ENCODE measurements at regions not wholly inside any gene's neighbourhood (a gene's known extent, or its start where the extent isn't known, plus 50 kb on each side); places are given as distances from the start of the nearest gene placed in this dataset.
"Not testable (repeated sequence)": the region's sequence is repeated elsewhere in the genome, so short reads cannot be mapped to it uniquely, and the experiment has no call there.

- DNase-seq (ENCODE audit: low read depth); in situ Hi-C loops (cut with HindIII; ENCODE audit: low pct_unique_long_range_greater_than_20kb, low sequenced_read_pairs): not testable (repeated sequence)
Observed at GRCh38 chr2:91422102-91422501, 2730.6 kb downstream of the RPIA start.

GRCh38 chr2:91427148-91427547 is 2735.7 kb downstream of the RPIA start:
- DNase-seq (ENCODE audit: low read depth); in situ Hi-C loops (cut with HindIII; ENCODE audit: low pct_unique_long_range_greater_than_20kb, low sequenced_read_pairs): not testable (repeated sequence)

- DNase-seq (ENCODE audit: low read depth); in situ Hi-C loops (cut with HindIII; ENCODE audit: low pct_unique_long_range_greater_than_20kb, low sequenced_read_pairs): not testable (repeated sequence)
Observed at GRCh38 chr2:91441932-91442245, 2750.4 kb downstream of the RPIA start.

- in situ Hi-C loops (cut with HindIII; ENCODE audit: low pct_unique_long_range_greater_than_20kb, low sequenced_read_pairs), result no loop called here
- DNase-seq (ENCODE audit: low read depth), result no peak
Observed at GRCh38 chr2:91442246-91442905, 2750.9 kb downstream of the RPIA start.

DNA sequence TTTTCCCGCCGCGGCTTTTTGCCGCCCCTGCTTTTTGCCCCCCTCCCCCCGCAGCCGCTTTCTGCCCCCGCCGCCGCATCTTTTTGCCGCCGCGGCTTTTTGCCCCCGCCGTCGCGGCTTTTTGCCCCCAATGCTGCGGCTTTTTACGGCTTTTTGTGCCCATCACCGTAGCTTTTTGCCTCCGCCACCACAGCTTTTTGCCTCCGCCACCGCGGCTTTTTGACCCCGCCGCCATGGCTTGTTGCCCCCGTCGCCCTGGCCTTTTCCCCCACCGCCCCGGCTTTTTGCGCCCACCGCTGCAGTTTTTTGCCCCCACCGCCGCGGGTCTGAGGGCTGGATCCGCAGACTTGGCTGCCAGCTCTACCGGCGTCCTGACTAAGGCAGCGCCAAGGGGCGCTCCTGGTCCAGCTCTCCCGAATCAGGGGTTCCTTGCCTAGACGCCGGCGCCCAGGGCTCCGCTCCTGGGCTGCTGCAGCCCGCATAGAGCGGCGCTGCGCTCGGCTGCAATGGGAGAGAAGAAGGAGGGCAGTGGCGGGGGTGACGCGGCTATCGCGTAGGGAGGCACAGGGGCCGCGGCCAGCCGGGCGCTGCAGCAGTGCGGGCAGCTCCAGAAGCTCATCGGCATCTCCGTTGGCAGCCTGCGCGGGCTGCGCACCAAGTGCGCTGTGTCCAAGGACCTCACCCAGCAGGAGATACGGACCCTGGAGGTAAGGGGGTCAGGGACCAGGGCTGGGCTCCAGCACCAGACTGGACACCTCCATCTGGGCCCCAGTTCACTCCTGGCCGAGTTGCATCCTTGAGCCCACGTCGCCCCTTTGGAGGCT is 2751.6 kb downstream of the RPIA start:
- in situ Hi-C loops (cut with HindIII; ENCODE audit: low pct_unique_long_range_greater_than_20kb, low sequenced_read_pairs); DNase-seq (ENCODE audit: low read depth): not testable (repeated sequence)

- in situ Hi-C loops (cut with HindIII; ENCODE audit: low pct_unique_long_range_greater_than_20kb, low sequenced_read_pairs), result not testable (repeated sequence)
Observed at GRCh38 chr2:91443730-91444115, 2752.2 kb downstream of the RPIA start.

GRCh38 chr2:91445705-91446104 is 2754.2 kb downstream of the RPIA start:
- DNase-seq (ENCODE audit: low read depth); in situ Hi-C loops (cut with HindIII; ENCODE audit: low pct_unique_long_range_greater_than_20kb, low sequenced_read_pairs): not testable (repeated sequence)

More at GRCh38 chr2:91443730-91444115, 2752.2 kb downstream of the RPIA start:
- DNase-seq (ENCODE audit: low read depth), result not testable (repeated sequence)

DNA sequence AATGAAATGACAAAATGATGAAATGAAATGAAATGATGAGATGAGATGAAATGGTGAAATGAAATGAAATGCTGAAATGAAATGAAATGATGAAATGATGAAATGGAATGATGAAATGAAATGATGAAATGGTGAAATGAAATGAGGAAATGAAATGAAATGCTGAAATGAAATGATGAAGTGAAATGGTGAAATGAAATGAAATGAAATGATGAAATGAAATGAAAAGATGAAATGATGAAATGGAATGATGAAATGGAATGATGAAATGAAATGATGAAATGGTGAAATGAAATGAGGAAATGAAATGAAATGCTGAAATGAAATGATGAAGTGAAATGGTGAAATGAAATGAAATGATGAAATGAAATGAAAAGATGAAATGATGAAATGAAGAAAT is 2755.0 kb downstream of the RPIA start:
- in situ Hi-C loops (cut with HindIII; ENCODE audit: low pct_unique_long_range_greater_than_20kb, low sequenced_read_pairs), result not testable (repeated sequence)

DNA sequence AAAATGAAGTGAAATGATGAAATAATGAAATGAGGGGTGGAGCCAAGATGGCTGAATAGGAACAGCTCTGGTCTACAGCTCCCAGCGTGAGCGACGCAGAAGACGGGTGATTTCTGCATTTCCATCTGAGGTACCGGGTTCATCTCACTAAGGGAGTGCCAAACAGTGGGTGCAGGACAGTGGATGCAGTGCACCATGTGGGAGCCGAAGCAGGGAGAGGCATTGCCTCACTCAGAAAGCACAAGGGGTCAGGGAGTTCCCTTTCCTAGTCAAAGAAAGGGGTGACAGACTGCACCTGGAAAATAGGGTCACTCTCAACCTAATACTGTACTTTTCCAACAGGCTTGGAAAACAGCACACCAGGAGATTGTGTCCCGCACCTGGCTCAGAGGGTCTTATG is 2755.4 kb downstream of the RPIA start:
- DNase-seq (ENCODE audit: low read depth); in situ Hi-C loops (cut with HindIII; ENCODE audit: low pct_unique_long_range_greater_than_20kb, low sequenced_read_pairs): not testable (repeated sequence)

More for the DNA sequence above, 2755.0 kb downstream of the RPIA start:
- DNase-seq (ENCODE audit: low read depth), result not testable (repeated sequence)

GRCh38 chr2:91447508-91447907 is 2756.0 kb downstream of the RPIA start:
- in situ Hi-C loops (cut with HindIII; ENCODE audit: low pct_unique_long_range_greater_than_20kb, low sequenced_read_pairs); DNase-seq (ENCODE audit: low read depth): not testable (repeated sequence)

GRCh38 chr2:91462292-91462691 is 2770.8 kb downstream of the RPIA start:
- in situ Hi-C loops (cut with HindIII; ENCODE audit: low pct_unique_long_range_greater_than_20kb, low sequenced_read_pairs); DNase-seq (ENCODE audit: low read depth): not testable (repeated sequence)

GRCh38 chr2:91463007-91463406 is 2771.5 kb downstream of the RPIA start:
- DNase-seq (ENCODE audit: low read depth); in situ Hi-C loops (cut with HindIII; ENCODE audit: low pct_unique_long_range_greater_than_20kb, low sequenced_read_pairs): not testable (repeated sequence)

DNA sequence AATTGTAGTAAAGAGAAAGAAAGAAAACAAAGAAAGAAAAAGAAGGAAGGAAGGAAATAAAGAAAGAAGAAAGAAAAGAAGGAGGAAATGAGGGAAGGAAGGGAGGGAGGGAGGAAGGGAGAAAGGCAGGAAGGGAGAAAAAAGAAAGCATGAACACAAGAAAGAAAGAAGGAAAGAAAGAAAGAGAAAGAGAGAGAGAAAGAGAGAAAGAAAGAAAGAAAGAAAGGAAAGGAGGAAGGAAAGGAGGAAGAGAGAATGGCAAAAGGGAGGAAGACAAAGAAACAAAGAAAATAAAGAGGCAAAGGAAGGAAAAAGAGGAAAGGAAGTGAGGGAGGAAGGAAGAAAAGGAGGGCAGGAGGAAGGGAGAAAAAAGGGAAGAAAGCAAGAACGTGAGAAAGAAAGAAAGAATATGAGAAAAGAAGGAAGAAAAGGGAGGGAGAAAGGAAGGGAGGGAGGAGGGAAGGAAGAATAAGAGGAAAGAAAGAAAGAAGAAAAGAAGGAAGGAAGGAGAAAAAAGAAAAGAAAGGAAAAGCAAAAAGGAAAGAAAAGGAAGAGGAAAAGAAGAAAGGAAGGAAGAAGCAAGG is 2775.4 kb downstream of the RPIA start:
- in situ Hi-C loops (cut with HindIII; ENCODE audit: low pct_unique_long_range_greater_than_20kb, low sequenced_read_pairs); DNase-seq (ENCODE audit: low read depth): not testable (repeated sequence)

GRCh38 chr2:91476244-91476935 is 2784.9 kb downstream of the RPIA start:
- DNase-seq (ENCODE audit: low read depth); in situ Hi-C loops (cut with HindIII; ENCODE audit: low pct_unique_long_range_greater_than_20kb, low sequenced_read_pairs): not testable (repeated sequence)

GRCh38 chr2:91476936-91477246 is 2785.4 kb downstream of the RPIA start:
- DNase-seq (ENCODE audit: low read depth); in situ Hi-C loops (cut with HindIII; ENCODE audit: low pct_unique_long_range_greater_than_20kb, low sequenced_read_pairs): not testable (repeated sequence)

GRCh38 chr2:91477291-91477690 is 2785.8 kb downstream of the RPIA start:
- in situ Hi-C loops (cut with HindIII; ENCODE audit: low pct_unique_long_range_greater_than_20kb, low sequenced_read_pairs); DNase-seq (ENCODE audit: low read depth): not testable (repeated sequence)

DNA sequence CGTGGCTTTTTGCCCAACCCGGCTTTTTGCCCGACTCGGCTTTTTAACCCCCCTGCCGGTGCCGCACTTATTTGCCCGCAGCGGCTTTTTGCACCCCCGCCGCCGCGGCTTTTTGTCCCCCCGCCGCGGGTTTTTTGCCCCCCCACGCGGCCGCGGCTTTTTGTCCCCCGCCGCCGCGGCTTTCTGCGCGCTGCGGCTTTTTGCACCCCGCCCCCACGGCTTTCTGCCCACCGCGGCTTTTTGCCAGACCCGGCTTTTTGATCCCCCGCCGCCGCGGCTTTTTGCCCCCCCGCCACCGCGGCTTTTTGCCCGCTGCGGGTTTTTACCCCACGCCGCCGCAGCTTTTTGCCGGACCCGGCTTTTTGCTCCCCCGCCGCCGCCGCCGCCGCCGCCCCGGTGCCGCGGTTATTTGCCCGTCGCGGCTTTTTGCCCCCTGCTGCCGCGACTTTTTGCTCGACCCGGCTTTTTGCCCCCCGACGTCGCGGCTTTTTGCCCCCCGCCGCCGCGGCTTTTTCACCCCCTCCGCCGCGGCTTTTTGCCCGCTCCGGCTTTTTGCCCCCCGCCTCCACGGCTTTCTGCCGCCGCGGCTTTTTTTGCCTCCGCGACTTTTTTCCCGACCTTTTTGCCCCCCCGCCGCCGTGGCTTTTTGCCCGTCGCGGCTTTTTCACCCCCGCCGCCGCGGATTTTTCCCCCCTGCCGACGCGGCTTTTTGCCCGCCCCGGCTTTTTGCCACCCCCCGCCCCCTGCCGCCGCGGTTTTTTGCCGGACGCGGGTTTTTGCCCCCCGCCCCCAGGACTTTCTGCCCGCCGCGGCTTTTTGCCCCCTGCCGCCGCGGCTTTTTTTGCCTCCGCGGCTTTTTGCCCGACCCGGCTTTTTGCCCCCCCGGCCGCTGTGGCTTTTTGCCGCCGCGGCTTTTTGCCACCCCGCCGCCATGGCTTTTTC is 2786.5 kb downstream of the RPIA start:
- DNase-seq (ENCODE audit: low read depth), result no peak
- in situ Hi-C loops (cut with HindIII; ENCODE audit: low pct_unique_long_range_greater_than_20kb, low sequenced_read_pairs), result no loop called here

All from Caki2 (cell line).